ENCODE measurements at regions not wholly inside any gene's neighbourhood (a gene's known extent, or its start where the extent isn't known, plus 50 kb on each side); places are given as distances from the start of the nearest gene placed in this dataset.

GRCh38 chr2:123419976-123420375 is 605.1 kb upstream of the CNTNAP5 start:
- Mint-ChIP-seq H3K27me3 (ENCODE audit: low read depth, unreplicated experiment) (no peaks in the 10 kb centered on the region), H3K4me3 (ENCODE audit: unreplicated experiment) (no peak overlapping the region), H3K9me3 (ENCODE audit: unreplicated experiment) (peaks cover 5% of the 10 kb centered on the region), H3K36me3 (ENCODE audit: low read depth, unreplicated experiment) (no peaks in the 10 kb centered on the region), H3K27ac (ENCODE audit: unreplicated experiment) (no peak overlapping the region), H3K4me1 (ENCODE audit: low read depth, unreplicated experiment) (no peaks in the 10 kb centered on the region)
- H3K4me1 ChIP-seq (ENCODE audit: insufficient read depth, low read length): no peaks in the 10 kb centered on the region
- H3K27me3 ChIP-seq (ENCODE audit: insufficient read depth, low read length): no peaks in the 10 kb centered on the region
- H3K79me2 ChIP-seq (ENCODE audit: insufficient read depth, low read length): no peaks in the 10 kb centered on the region
- no peak for TF ChIP-seq EZH2 (IDR thresholded peaks at IDR 0.05; ENCODE audit: insufficient read depth, low read length)
- H4K20me1 ChIP-seq (ENCODE audit: insufficient read depth, low read length): no peaks in the 10 kb centered on the region
- H3K9ac ChIP-seq (ENCODE audit: low read length): no peak overlapping the region
- DNase-seq (ENCODE audit: low read depth) (no peak), FAIRE-seq (no peak)
- no peak overlapping the region for H3K27ac ChIP-seq (ENCODE audit: low read depth, low read length)
- H2AFZ ChIP-seq (ENCODE audit: low read depth, low read length): no peak overlapping the region
- no peaks in the 10 kb centered on the region for H3K9me3 ChIP-seq (ENCODE audit: insufficient read depth, low read depth, low read length)
- H3K4me2 ChIP-seq (ENCODE audit: low read length): no peak overlapping the region
- no peak overlapping the region for H3K4me3 ChIP-seq (ENCODE audit: insufficient read depth, low read depth, low read length)
- H3K36me3 ChIP-seq (ENCODE audit: insufficient read depth, low read length): no peaks in the 10 kb centered on the region

GRCh38 chr2:123434546-123435395 is 590.3 kb upstream of the CNTNAP5 start:
- Histone ChIP-seq H3K36me3 (ENCODE audit: insufficient read depth, low read length) (no peaks in the 10 kb centered on the region), H3K4me3 (ENCODE audit: insufficient read depth, low read depth, low read length) (no peak overlapping the region), H3K4me1 (ENCODE audit: insufficient read depth, low read length) (no peaks in the 10 kb centered on the region), H3K9ac (ENCODE audit: low read length) (no peak overlapping the region), H3K79me2 (ENCODE audit: insufficient read depth, low read length) (no peaks in the 10 kb centered on the region), H3K27me3 (ENCODE audit: insufficient read depth, low read length) (no peaks in the 10 kb centered on the region), H3K4me2 (ENCODE audit: low read length) (no peak overlapping the region), H2AFZ (ENCODE audit: low read depth, low read length) (no peak overlapping the region), H3K9me3 (ENCODE audit: insufficient read depth, low read depth, low read length) (no peaks in the 10 kb centered on the region), H4K20me1 (ENCODE audit: insufficient read depth, low read length) (no peaks in the 10 kb centered on the region), H3K27ac (ENCODE audit: low read depth, low read length) (no peak overlapping the region)
- no peak overlapping the region for H3K27ac Mint-ChIP-seq (ENCODE audit: unreplicated experiment)
- no peaks in the 10 kb centered on the region for H3K4me1 Mint-ChIP-seq (ENCODE audit: low read depth, unreplicated experiment)
- no peak for FAIRE-seq
- no peak for TF ChIP-seq EZH2 (IDR thresholded peaks at IDR 0.05; ENCODE audit: insufficient read depth, low read length)
- TF ChIP-seq CTCF (IDR thresholded peaks at IDR 0.05; ENCODE audit: insufficient read depth, low read depth, low read length): no peak
- no peaks in the 10 kb centered on the region for H3K27me3 Mint-ChIP-seq (ENCODE audit: low read depth, unreplicated experiment)
- no peak for DNase-seq (ENCODE audit: low read depth)
- H3K9me3 Mint-ChIP-seq (ENCODE audit: unreplicated experiment): no peaks in the 10 kb centered on the region
- H3K4me3 Mint-ChIP-seq (ENCODE audit: unreplicated experiment): no peak overlapping the region
- no peaks in the 10 kb centered on the region for H3K36me3 Mint-ChIP-seq (ENCODE audit: low read depth, unreplicated experiment)

GRCh38 chr2:123438251-123438650 is 586.8 kb upstream of the CNTNAP5 start:
- Histone ChIP-seq H3K4me2 (ENCODE audit: low read length) (no peak overlapping the region), H3K4me3 (ENCODE audit: insufficient read depth, low read depth, low read length) (no peak overlapping the region), H3K9ac (ENCODE audit: low read length) (no peak overlapping the region), H3K79me2 (ENCODE audit: insufficient read depth, low read length) (no peaks in the 10 kb centered on the region), H3K36me3 (ENCODE audit: insufficient read depth, low read length) (no peaks in the 10 kb centered on the region), H3K27me3 (ENCODE audit: insufficient read depth, low read length) (no peaks in the 10 kb centered on the region), H4K20me1 (ENCODE audit: insufficient read depth, low read length) (no peaks in the 10 kb centered on the region), H3K4me1 (ENCODE audit: insufficient read depth, low read length) (no peaks in the 10 kb centered on the region), H3K9me3 (ENCODE audit: insufficient read depth, low read depth, low read length) (no peaks in the 10 kb centered on the region), H2AFZ (ENCODE audit: low read depth, low read length) (no peak overlapping the region), H3K27ac (ENCODE audit: low read depth, low read length) (no peak overlapping the region)
- Mint-ChIP-seq H3K36me3 (ENCODE audit: low read depth, unreplicated experiment) (no peaks in the 10 kb centered on the region), H3K4me3 (ENCODE audit: unreplicated experiment) (no peak overlapping the region), H3K27ac (ENCODE audit: unreplicated experiment) (no peak overlapping the region), H3K9me3 (ENCODE audit: unreplicated experiment) (no peaks in the 10 kb centered on the region), H3K4me1 (ENCODE audit: low read depth, unreplicated experiment) (no peaks in the 10 kb centered on the region), H3K27me3 (ENCODE audit: low read depth, unreplicated experiment) (no peaks in the 10 kb centered on the region)
- TF ChIP-seq CTCF (IDR thresholded peaks at IDR 0.05; ENCODE audit: insufficient read depth, low read depth, low read length): no peak
- no peak for TF ChIP-seq EZH2 (IDR thresholded peaks at IDR 0.05; ENCODE audit: insufficient read depth, low read length)
- no peak for FAIRE-seq
- DNase-seq (ENCODE audit: low read depth): no peak
